GM19238 (cell line): ENCODE measurements at regions not wholly inside any gene's neighbourhood (a gene's known extent, or its start where the extent isn't known, plus 50 kb on each side); places are given as distances from the start of the nearest gene placed in this dataset.

ENCODE experiments used
- DNase-seq: peaks from one replicate; pipeline ENCODE4 v3.0.0; 2011; ENCODE audit warnings: low spot score; ENCODE audit not compliant: insufficient read length

GRCh38 chr18:78559584-78559983 lies 420.0 kb upstream of the SALL3 start:
- DNase-seq: no peak

GRCh38 chr18:78561757-78562510 lies 417.7 kb upstream of the SALL3 start:
- DNase-seq: no peak

DNA sequence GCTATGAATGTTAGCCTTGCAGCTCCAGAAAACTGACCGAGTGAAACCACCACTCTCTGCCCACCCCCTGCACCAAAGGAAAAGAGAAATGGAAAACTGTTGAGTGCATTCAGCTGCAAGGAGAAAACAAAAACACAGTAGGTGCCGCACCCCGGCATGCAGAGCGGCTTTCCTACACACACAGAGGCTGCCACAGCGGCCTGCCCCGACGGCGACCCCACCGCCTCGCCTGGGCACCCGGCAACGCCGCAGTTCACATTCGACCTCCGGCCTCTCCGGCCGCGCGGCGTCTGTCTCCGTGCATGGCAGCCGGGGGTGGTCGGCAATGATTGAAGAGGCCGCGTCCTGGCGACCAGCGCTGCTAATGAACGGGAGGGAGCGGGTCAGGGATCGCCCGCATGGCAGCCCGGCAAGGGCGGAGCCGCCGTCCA lies 417.1 kb upstream of the SALL3 start:
- no peak for DNase-seq

GRCh38 chr18:78563110-78563509 lies 416.5 kb upstream of the SALL3 start:
- DNase-seq: no peak

DNA sequence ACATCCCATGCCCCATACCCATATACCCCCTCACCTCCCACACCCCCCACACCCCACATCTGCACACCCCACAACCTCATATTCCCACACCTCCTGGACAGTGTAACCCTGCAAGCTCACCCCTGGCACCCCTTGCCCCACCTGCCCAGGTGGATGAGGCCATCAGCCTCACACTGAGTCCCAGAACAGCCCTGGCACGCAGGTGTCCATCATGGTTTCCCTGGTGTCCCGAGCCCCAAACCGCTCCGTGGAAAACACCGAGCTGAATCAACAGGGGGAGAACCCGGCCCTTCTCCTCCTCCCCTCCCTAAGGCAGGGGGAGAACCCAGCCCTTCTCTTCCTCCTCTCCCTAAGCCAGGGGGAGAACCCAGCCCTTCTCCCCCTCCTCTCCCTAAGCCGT lies 415.6 kb upstream of the SALL3 start:
- DNase-seq: no peak

DNA sequence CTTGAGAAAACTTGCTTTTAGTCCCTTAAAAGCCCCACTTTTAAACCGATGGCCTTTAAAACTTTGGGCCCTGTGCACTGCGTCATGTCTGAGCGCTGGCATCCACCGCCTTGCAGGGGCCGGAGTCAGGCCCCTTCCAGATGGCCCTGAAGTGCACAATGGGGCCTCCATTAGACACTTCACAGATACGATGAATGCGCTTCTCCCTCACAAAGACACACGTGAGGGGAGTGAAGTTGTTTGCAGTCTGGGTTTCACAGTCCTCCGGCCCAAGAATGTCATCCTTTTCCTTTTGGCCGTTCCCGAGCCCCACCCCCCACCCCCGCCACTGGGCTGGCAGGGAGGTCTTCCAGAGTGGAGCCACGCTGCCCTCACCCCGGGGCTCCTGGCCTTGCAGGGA lies 415.1 kb upstream of the SALL3 start:
- DNase-seq: no peak

DNA sequence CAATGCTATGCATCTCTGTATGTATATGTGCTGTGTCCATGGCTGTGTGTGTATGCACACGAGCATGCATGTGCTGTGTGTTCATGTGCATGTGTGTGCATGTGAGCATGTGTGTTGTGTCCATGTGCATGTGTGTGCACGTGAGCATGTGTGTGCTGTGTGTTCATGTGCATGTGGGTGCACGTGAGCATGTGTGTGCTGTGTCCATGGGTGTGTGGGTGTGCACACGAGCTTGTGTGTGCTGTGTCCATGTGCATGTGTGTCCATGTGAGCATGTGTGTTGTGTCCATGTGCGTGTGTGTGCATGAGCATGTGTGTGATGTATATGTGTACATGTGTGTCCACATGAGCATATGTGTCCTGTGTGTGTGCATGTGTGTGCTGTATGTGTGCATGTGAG lies 414.4 kb upstream of the SALL3 start:
- DNase-seq: no peak

- DNase-seq: no peak
These were observed 413.6 kb upstream of the SALL3 start for GRCh38 chr18:78566065-78566464.

DNA sequence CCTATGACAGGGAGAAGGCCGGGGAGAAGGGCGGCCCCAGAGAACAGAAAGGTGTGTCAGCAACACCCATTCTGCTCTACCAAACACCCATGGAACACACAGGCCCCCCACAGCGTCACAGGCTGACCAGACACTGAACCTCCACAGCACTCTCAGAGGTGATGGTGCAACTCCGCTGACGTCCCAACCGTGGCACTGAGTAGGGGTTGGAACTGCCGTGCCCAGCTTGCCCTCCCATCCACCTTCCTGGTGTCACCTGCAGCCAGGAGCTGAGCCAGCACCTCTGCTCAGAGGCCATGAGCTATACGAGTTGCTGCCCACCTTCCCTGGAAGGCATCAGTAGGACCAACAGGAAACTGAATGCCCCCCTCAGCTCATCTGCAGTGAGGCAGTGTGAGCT lies 412.9 kb upstream of the SALL3 start:
- no peak for DNase-seq

- DNase-seq: no peak
These were observed 408.4 kb upstream of the SALL3 start for GRCh38 chr18:78571063-78571785.

GRCh38 chr18:78571831-78572347 lies 407.7 kb upstream of the SALL3 start:
- no peak for DNase-seq

GRCh38 chr18:78573773-78574172 lies 405.8 kb upstream of the SALL3 start:
- DNase-seq: no peak

DNA sequence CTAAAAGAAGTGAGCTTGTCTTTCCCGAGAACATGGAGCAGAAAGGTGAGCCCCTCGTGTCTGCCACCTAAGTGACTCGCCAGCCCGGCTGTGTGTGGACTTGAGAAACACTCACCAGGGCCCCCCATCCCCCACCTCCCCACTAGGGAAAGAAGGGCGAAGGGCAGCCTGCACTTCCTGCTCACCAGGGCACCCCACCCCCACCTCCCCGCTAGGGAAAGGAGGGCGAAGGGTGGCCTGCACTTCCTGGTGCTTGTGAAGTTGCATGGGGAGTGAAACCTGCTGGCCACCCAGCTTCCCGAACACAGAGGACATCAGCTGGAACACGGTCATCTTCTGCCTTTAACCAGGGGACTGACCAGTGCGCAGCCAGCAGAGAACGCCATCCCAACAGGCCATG lies 402.7 kb upstream of the SALL3 start:
- no peak for DNase-seq

DNA sequence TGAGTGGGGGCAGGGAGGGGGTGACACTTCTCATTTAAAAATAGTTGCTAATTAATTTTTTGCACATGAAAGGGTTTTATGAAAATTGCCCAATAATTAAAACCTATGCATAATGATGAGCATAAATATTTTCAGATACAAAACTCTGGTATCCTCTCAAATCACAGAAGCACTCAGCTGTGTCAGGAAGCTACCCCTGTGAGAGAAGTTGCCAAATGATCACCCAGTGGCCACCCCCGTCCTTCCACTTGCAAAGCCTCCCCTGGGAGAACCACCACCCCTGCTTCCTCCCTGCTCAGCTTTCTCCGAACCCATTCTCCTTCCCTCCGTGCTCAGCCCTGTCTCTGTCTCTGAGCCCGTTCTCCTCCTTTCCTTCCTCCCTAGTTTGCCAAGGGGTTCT lies 400.2 kb upstream of the SALL3 start:
- DNase-seq: no peak

GRCh38 chr18:78579854-78580577 lies 399.6 kb upstream of the SALL3 start:
- DNase-seq: no peak

DNA sequence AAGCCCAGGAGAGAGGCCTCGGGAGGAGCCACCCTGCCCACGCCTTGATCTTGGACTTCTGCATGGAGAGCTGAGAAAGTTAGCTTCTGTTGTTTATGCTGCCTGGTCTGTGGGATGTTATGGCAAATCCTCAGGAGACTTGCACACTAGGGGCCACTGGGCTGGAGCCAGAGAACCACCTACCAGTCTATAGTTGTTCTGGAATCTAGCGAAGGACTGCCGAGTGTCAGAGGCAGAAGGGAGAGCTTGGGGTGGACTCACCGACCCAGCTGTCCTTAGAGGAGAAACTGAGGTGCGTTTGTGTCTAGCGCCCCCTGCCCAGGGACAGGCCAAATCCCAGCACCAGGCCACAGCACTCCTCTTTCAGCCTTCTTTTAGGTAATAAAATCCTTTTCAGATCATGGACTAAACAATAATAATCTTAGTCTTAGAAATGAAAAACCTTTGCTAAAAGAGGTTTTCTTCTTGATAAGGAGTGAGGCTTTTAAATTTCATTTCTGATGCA lies 398.7 kb upstream of the SALL3 start:
- no peak for DNase-seq

DNA sequence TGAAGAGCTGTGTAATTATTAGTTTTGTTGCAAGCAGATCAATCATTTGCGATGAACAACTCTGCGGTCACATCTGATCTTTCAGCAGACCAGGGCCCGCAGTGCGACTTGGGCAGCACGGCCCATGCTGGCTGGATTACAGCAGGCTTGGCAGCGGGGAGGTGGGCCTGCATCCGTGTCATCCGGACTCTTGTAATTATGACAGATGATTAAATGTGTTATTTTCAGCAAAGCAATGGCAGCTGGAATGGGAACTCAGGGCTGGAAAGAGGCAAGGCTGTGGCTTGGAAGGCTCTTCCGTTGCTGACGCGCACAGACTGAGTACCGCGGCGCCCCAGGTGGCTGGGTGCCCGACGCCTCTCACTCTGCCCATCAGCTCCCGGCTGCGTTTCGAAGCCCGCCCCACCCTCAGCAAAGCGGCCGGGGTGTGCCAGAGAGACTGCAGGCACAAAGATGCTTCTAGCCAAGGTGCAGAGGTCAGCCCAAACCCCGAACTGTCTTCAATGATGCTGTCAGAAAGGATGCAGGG lies 397.4 kb upstream of the SALL3 start:
- no peak for DNase-seq

GRCh38 chr18:78582898-78583738 lies 396.5 kb upstream of the SALL3 start:
- DNase-seq: no peak

GRCh38 chr18:78583739-78584458 lies 395.7 kb upstream of the SALL3 start:
- DNase-seq: no peak

- DNase-seq: no peak
These were observed 395.1 kb upstream of the SALL3 start for GRCh38 chr18:78584459-78585022.
